NCI-H2227 (cell line): ENCODE measurements at regions not wholly inside any gene's neighbourhood (a gene's known extent, or its start where the extent isn't known, plus 50 kb on each side); places are given as distances from the start of the nearest gene placed in this dataset.
"Not testable (repeated sequence)": the region's sequence is repeated elsewhere in the genome, so short reads cannot be mapped to it uniquely, and the experiment has no call there.

ENCODE experiments used
- DNase-seq: peaks from one replicate; lab custom pipeline; 2025; ENCODE audit not compliant: unreplicated experiment; lab: John Stamatoyannopoulos, UW

DNA sequence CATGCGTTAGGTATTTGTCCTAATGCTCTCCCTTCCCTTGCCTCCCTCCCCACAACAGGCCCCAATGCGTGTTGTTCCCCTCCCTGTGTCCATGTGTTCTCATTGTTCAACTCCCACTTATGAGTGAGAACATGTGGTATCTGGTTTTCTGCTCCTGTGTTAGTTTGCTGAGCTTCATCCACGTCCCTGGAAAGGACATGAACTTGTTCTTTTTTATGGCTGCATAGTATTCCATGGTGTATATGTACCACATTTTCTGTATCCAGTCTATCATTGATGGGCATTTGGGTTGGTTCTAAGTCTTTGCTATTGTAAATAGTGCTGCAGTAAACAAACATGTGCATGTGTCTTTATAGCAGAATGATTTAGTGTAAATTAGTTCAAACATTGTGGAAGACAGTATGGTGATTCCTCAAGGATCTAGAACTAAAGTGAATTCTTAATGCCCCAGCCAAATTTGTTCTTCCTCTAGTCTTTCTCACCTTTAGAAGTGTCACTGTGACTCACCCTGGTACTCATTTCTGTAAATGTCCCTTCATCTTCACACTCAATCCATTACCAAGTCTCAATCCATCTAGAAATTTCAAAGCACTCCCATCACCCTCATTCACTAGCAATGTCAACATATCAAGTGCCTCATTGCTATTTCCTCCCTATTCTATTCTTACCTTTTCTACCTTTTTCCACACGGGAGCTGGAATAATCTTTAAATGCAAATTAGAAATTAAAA lies 123.9 kb downstream of the MREG start:
- DNase-seq = not testable (repeated sequence)

DNA sequence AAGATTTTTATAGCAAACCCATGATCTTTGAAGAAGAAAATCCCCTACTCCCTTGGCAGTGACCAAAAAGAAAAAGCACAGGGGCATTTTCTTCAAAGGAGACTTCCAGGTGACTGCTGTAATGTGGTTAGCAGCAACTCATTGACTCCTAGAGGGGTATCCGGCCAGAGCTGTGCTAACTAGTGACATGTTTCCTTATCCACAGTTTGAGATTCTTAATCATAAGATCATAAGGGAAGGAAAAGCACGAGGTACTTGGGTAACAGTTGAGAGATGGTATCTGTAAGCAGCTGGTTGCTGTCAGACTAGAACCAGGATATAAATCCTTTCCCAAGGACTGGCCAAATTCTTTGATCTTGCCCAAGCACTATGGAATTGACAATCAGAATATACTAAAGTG lies 124.7 kb downstream of the MREG start:
- DNase-seq = no peak

DNA sequence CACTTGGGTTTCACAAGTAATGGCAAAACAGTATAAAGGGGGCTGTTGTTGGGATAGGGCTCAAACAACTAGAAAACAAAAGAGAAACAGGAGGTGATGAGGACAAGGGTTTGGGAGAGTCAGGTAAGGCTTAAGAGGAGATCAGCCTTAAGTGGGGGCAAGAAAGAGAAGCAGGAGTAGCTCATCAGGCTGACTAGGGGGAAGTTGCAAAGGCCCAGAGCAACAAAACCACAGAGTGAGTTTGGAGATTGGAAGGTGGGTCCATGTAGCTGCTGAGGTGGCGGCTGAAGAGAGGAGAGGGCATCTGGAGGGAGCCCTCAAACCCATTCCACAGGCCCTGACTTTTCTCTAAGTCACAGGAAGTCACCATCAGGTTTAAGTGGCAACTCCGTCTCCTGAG lies 126.0 kb downstream of the MREG start:
- DNase-seq = no peak

DNA sequence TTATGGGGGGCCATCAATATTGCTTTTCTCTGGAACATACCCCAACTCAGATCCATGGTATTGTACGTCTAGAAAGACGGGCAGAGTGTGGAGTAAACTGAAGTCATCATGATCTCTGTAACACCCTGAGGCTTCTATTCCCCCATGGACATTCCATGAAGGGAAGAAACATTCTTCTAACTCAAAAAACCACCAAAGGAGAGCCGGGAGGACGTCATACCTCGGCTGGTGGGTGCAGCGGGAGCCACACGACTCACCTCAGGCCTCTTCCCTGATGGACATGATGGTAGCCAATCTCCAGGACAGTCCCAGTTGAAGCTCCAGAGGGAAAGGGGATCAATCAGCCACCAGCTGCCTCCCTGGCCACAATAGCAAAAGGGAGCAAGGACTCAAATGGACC lies 127.3 kb downstream of the MREG start:
- no peak for DNase-seq

DNA sequence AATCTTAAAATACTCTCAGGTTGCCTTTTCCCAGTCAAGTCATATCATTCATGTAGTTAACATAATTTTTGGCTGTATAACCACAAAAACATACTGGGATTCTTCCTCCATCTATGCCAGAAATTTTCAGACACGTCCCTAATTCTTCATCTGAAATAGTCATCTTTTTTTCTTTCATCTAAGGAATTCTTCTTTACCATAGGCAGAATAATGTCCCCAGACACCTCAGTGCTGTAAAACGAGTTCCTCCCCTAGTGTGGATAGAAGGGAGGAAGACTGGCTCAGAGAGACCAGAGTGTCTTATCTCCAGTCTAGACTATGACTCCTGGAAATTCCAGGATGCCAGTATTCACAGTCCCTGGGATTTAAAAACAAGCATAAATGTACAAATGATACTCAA lies 127.8 kb downstream of the MREG start:
- no peak for DNase-seq

GRCh38 chr2:215884451-215885087 lies 128.8 kb downstream of the MREG start:
- DNase-seq = no peak

- DNase-seq = no peak
Measured at GRCh38 chr2:215883799-215884198, 129.6 kb downstream of the MREG start.

DNA sequence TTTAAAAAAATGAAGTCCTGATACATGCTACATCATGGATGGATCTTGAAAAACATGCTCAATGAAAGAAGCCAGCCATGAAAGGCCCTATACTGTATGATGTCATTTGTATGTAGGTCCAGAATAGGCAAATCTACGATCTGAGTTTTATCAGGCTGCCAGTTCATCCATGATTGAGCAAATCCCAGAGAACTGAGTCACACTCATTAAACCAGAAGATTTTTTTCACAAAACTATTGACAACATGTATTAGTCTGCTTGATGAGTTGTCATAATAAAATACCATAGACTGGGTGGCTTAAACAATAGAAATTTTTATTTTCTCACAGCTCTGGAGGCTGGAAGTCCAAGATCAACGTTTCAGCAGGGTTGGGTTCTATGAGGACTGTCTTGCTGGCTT lies 130.7 kb downstream of the MREG start:
- no peak for DNase-seq

DNA sequence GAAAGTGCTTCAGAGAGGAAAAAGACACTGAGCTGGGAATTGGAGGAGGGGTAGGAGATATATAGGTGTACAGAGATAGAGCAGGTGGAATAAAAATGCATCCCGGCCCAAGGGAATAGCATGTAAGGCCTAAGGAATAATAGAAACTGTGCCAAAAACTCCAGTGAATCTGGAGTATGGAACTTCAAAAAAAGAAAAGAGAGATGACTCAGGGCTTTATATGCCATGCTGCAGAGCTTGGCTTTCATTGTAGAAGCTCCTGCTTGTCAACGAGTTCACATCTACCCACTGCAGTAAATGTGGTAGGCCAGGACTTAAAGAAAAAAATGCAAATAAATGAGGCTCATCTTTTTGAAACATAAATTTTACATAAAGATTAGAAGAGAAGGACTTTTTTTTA lies 131.8 kb downstream of the MREG start:
- no peak for DNase-seq

DNA sequence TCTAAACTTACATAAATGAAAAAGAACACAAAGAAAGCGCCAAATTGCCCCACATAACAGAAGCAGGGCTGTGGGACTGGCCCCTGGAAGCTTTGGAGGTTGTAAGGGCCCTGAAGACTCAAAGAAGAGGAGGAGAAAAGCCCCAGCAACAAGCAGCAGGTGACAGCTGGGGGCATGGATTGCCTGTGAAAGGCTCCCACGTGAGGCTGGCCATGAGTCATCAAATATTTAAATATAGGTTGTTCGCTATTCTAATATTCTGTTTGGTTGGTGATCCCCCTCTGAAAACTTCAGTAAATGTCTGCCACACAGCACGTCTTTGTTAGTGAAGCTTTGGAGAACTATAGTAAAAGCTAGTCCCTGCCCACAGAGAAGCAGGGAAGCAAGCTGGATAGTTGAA lies 132.4 kb downstream of the MREG start:
- no peak for DNase-seq

- DNase-seq = no peak
Measured at GRCh38 chr2:215879977-215880940, 133.1 kb downstream of the MREG start.

GRCh38 chr2:215879331-215879730 lies 134.0 kb downstream of the MREG start:
- no peak for DNase-seq

GRCh38 chr2:215878476-215879063 lies 134.8 kb downstream of the MREG start:
- DNase-seq = no peak

DNA sequence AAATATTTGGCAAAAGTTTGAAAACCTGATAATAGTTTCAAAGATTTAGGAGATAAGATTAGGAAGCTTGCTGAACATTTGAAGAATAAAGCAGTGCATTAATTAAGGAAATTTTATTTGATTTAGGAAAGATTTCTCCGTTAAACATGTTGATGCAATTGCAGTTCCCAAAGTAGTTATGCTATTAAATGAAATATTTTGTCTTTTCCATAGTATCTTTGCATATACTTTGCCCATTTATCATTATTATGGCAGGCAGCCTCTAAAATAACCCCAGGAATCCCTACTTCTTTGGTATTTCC lies 136.5 kb downstream of the MREG start:
- DNase-seq = no peak

- DNase-seq = no peak
Measured at GRCh38 chr2:215876139-215876936, 137.0 kb downstream of the MREG start.

DNA sequence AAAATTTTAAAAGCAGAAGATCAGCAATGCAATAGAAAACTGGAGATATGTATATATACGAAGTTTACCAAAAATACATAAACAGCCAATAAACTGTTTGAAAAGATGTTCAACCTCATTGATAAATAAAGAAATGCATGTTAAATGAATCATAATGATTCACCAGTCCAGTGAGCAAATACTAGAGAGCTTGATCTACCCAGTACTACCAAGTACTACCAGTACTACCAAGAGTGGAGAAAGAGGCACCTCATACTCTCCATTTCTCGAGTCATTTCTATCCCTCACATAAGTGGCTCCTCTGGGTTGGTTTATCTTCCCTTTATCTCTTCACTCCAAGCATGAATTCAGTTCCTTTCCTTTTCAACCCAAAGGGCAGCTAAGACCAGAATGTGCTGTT lies 138.9 kb downstream of the MREG start:
- DNase-seq = no peak

GRCh38 chr2:215870986-215871385 lies 142.4 kb downstream of the MREG start:
- no peak for DNase-seq

- no peak for DNase-seq
Measured at GRCh38 chr2:215870088-215870490, 143.3 kb downstream of the MREG start.

DNA sequence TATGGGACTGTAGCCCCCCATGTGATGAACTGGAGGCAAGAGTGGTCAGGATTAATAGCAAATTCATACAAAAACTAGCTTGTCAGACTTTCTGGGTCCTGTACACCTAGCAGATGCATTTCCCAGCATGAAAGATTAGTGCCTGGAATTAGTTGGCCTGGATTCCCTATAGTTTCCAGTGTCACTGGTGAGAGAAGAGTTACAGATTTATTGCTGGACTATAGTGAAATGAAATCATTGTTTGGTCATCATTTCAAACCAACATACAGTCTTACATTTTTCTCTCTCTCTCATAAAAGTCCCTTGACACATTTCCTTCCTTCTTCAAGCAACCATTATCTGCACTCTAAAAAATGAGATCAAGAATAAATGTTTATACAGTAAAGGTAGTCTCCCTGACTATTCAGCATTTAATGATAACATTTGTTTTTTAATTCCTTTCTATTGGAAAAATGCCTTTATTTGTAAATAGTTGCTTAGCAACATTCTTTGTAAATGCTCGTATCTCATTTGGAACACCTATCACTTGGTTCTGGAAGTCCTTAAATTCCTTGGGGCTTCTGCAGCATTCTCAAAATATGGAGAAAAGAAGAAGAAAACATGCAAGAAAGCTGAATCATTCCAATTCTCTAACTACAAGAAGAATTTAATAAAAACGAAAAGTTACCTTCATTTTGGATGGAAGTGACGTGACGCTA lies 144.4 kb downstream of the MREG start:
- no peak for DNase-seq

DNA sequence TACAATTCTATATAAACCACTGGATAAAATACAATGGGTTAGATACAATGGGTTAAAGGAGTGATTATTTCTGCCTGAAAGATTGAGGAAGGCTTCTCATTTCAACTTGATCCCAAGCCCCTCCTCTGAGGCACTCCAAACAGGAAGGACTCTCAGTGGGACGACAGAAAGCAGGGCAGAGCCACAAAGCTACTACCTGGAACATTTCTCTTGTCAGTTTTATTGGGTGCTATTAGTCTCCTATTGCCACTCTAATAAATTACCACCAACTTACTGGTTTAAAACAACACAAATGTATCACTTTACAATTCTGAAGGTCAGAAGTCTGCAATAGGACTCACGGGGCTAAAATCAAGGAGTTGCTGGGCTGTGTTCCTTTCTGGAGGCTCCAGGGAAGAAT lies 146.7 kb downstream of the MREG start:
- no peak for DNase-seq
